HG02610 (cell line): ENCODE measurements at regions not wholly inside any gene's neighbourhood (a gene's known extent, or its start where the extent isn't known, plus 50 kb on each side); places are given as distances from the start of the nearest gene placed in this dataset.
"Not testable (repeated sequence)": the region's sequence is repeated elsewhere in the genome, so short reads cannot be mapped to it uniquely, and the experiment has no call there.

Experiments
- ATAC-seq: cut with Tn5 transposase; IDR thresholded peaks from one replicate; pipeline ENCODE4 v1.9.1; 2021; ENCODE audit warnings: mild to moderate bottlenecking, moderate library complexity; ENCODE audit not compliant: unreplicated experiment

DNA sequence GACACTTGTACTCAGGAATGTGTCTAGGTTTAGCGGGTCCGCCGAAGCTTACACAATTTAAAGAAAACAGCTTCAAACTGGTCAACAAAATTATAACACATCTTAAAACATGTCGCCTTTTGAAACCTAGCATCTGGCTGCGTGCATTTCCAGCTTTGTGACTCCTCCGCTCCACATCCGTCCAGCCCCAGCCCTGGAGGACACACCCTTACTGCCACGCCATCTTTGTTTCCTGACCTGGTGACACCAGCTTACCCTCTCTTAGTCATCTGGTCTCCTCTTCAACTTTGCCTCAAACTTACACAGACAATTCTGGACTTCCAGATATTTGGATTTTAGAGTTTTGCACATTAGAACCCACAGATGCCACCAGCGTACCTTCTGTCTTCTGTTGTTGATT is 198.7 kb upstream of the VSTM2A start:
- ATAC-seq, result no peak

DNA sequence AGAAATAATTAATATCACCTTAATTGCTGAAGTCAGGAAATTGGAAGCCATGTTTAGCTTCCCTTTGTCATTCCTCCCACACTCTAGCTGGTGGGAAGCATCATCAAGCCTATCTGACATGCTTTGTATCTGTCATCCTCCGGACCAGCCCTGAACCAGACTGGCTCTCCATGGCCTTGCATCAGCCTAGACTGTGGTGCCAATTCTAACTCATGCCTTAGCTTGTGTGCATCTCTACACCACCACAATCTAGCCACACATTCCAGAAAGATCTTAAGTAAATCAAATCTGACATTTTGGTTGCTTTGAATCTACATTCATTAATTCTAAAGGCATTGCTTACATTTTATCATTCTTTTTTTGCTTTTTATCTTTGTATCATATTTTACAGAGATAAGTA is 196.4 kb upstream of the VSTM2A start:
- no peak for ATAC-seq

DNA sequence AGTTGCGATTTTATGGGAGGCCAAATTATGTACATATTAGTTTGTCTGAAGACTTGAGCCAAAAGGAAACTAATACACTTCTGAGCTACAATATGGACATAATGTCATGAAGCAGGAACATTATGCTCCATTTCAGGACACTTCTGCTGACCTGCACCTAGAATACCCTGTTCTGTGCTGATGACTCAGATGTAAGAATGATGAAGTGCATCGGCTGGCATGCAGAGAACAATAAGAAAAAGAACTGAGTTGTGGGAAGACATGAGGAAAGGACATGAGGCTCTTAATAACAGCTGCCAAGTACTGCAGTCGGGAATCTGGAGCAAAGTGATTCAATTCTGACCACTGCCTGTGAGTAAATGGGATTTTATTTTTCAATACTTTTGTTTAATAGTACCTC is 192.9 kb upstream of the VSTM2A start:
- no peak for ATAC-seq

DNA sequence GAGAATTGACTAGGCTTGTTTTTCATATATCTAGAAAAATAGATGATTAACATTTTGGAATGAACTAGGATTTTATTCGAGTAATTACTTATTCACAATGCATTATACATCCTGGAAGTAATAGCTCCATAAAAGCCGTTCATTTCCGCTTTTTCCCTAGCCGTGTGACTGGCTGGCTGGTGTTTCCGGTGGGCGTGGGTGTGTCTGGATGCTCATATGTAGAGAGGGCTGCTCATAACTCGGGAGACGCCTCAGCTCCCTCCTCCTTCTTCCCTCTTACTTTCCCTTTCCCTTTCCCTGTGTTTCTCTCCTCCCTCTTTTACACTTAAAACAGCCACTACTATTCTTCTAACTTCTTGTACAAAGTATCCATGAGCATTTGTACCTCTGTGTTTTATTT is 187.7 kb upstream of the VSTM2A start:
- no peak for ATAC-seq

DNA sequence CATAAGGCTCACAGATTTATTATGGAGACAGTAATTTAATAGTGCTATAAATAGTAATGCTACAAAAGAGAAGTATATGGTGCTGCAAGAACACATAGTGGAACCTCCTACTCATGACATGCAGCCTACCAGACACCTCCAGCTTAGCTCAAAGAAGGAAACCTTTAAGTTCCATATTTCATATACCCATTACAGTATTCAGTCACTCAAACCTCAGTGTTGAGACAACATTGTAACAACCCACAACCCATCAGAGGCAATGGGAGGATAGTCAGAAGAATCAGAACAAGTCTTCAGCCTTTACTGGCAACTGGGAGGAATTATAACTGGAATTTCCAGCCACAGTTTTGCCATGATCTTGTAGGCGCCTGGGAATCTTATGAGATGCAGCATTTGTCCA is 186.3 kb upstream of the VSTM2A start:
- no peak for ATAC-seq

DNA sequence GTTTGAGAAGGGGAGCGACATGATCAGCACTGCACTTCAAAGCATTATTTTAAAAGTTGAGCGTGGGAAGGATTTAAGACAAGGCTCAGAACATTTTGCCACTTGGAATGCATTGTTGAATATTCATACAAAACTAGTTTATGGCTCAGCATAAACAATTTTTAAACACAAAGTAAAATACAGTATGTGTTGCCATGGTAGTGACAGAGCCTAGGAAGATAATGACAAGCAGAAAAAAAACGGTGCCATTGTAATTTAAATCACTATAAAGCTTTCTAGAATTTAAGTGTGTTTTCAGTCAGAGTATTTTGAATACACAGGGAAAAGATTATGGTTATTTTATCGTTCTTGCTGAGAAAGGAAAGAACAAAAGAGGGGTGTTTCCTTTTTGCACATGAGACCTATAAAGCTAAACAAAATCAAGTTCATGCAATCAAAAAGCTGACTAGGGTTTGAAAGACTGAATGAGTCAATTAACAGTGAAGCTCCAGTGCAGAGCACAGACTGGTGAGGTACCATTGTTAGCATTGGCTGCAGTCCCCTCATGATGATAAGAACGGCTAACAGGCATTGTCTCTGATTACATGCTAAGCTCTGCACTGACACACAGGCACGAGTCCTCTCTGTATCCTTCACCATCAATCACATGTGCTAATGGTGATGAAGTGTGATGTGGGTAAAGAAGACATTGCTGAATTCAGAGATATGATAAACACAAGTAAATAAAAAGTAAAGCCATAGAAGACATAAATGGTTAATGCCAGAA is 181.9 kb upstream of the VSTM2A start:
- no peak for ATAC-seq

DNA sequence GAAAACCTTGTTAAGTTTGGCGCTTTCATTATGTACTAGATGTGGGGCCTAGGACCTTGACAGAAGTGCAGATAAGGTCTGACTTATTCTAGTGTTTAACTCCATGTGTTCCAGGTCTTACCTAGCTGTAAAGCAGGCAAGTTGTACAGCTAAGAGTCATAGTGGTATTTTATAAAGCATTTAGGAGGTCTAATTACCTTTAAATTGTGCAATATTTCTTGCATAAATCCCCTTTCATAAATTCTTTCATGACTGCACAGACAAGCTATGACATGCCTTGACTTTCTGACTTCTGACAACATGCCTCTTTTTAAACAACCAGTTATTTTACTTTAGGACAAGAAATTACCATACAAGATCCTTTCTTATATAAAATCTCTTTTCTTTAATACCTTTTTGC is 151.6 kb upstream of the VSTM2A start:
- no peak for ATAC-seq

DNA sequence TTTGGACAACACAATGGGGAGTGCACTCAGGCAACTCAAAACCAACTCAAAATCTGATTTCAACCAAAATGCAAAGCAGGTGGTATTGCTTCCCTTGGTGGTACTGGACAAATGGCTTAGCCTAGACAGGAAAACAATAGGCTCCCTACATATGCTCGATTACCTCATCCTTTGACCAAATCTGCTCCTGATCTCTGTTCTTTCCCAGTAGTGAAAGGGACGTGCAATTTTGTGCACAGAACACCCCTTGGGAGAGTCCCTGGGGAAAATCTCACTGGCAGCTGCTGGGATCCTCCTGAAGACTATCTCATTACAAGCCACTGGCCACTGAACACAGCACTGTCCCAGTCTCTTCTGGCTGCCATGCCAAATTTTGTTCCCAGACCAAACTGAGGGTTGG is 149.2 kb upstream of the VSTM2A start:
- ATAC-seq, result no peak

DNA sequence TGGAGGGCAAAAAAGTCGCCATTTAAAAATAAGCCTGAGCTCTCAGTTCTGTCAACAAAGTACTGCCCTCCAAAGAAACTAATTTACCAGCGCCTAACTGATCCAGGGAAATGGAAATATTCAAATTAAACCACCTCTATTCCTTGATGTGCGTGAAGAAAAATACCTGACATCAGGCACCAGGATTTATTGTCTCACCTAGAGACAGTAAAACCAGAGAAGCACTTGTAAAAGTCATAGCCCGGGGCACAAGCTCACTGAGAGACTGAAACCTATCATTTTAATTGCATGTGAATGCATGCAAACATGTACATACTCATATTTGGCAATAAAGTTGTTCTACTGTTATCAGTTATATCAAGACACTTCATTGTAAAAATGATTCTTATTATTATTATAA is 147.3 kb upstream of the VSTM2A start:
- ATAC-seq, result no peak

DNA sequence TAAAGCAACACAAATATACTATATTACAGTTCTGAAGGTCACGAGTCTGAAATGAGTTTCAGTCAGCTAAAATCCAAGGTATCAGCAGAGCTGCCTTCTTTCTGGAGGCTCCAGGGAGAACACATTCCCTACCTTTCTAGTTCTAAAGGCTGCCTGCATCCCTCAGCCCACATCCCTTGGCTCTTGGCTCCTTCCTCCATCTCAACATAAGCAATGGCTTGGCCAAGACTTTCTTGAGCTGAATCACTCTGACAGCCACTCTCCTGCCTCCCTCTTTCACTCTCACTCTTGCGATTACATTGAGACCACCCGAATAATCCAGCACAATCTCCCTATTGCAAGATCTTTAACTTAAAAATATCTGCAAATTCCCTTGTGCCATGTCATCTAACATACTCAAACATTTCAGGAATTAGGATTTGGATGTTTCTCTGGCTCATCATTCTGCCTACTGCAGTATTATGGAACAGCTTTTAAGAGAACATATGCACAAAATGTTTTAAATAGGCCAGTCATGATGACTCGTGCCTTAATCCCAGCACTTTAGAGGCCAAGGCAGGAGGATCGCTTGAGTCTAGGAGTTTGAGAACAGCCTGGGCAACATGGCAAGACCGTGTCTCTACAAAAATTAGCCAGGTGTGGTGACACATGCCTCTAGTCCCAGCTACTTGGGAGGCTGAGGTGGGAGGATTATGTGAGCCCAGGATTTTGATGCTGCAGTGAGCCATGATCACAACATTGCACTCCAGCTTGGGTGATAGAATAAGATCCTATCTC is 144.2 kb upstream of the VSTM2A start:
- ATAC-seq, result no peak

DNA sequence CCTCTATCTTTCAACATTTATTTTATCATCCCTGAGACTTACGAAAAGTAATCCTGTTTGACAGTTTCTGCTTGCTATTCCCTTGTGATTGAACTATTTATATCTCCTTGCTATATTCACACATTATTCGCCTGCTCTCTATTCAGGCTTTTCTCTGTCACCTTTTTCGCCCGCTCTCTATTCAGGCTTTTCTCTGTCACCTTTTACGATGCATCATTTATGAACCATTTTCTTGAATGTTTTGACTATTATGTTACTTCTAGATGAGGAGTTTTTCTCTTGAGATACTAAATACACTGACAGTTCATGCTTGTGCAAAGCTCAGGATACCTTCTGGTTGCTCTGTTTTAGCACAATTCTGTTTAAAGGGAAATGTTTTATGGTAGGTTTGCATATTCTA is 143.3 kb upstream of the VSTM2A start:
- no peak for ATAC-seq

DNA sequence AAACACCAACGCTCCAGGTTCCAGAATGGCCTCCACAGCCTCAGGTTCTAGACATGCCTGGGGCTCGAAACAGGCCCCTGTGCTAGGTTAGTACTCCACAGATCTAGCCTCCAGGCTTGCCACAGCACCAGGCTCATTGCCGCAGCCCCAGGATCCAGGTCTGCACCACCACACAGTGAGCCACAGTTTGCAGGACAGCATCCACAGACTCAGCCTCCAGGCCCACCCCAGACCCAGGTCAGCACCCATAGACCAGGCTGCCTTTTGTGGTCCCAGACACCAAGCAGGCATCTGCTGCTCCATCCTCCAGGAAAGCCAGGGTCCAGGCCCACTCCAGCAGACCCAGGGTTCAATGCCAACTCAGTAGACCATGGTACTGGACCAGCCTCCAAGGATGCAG is 132.3 kb upstream of the VSTM2A start:
- ATAC-seq, result no peak

DNA sequence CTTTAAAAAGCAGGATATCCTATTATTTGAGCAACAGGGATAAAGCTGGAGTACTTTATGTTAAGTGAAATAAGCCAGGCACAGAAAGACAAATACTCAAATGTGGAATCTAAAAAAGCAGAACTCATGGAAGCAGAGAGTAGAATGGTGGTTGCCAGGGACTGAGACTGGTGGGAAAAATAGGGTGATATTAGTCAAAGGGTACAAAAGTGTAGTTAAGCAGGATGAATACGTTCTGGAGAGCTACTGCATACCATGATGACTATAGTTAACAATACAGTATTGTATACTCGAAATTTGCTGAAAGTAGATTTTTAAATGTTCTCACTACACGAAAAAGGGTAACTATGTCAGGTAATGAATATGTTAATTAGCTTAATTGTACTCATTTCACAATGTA is 125.5 kb upstream of the VSTM2A start:
- no peak for ATAC-seq

DNA sequence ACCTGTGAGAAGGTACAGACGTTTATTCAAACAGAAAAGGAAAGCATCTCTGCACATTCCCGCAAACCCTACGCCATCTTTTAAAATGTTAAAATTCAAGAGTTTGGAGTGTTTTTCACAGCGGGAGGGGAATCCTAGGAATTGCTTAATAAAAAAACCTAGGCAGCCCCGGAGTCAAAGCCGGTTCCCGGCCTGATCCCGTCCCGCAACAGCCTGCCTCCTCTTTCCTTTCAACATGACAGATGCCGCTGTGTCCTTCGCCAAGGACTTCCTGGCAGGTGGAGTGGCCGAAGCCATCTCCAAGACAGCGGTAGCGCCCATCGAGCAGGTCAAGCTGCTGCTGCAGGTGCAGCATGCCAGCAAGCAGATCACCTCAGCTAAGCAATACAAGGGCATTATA is 123.0 kb upstream of the VSTM2A start:
- no peak for ATAC-seq

DNA sequence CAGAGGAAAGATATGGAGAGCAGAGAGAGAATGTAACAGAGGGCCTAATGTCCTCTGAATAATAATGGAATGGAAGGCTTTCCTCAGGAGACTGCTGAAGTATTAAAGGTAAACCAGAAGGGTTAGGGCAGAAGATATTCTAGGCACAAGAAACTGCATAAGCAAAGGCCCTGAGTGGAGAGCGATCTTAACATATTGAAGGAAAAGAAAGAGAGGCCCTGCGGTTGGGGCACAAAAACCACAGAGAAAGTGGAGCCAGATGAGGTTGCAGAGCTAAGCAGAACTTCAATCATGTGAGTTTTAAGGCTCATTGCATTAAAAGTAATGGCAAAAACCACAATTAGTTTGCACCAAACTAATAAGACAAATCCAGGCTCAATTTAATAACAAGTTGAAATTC is 115.8 kb upstream of the VSTM2A start:
- no peak for ATAC-seq

DNA sequence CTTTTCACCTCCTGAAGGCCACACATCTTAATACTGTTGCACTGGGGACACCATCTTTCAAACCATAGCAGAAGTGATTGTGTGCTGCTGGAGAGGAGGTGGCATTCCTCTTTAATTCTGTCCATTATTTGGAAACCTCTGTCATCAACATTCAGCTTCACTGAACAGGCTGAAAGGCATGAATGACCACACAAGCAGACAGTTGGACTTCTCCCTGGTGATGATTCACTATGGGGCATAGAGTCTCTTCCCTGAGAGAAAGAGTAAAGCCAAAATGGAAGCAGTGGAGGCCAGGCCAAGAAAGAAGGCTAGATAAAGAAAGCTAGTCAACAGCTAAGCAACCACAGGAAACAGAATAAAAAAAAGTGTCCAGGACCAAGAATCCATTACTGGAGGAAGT is 113.1 kb upstream of the VSTM2A start:
- no peak for ATAC-seq

DNA sequence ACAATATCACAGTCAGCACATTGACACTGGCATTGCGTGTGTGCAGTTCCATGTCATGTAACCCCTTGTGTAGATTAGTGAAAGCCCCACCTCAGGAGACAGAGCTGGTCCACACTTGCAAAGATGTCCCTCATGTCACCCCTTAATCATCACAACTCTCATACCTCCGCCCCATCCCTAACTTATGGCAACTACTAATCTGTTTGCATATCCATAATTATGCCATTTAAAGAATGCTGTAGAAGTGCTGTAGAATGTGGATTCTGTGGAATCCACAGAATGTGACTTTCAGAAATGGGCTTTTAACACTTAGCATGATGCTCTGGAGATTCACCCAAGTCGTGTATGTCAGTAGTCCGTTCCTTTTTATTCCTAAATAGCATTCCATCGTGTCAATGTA is 102.8 kb upstream of the VSTM2A start:
- no peak for ATAC-seq

DNA sequence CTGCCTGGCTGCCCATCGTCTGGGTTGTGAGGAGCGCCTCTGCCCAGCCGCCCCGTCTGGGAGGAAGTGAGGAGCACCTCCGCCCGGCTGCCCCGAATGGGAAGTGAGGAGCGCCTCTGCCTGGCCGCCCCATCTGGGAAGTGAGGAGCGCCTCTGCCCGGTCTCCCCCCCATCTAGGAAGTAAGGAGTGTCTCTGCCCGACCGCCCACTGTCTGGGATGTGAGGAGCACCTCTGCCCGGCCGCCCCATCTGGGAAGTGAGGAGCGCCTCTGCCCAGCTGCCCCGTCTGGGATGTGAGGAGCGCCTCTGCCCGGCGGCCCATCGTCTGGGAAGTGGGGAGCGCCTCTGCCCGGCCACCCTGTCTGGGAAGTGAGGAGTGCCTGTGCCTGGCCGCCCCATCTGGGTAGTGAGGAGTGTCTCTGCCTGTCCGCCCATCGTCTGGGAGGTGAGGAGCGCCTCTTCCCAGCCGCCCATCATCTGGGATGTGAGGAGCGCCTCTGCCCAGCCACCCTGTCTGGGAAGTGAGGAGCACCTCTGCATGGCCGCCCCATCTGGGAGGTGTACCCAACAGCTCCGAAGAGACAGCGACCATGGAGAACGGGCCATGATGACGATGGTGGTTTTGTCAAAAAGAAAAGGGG is 98.0 kb upstream of the VSTM2A start:
- not testable (repeated sequence) for ATAC-seq

DNA sequence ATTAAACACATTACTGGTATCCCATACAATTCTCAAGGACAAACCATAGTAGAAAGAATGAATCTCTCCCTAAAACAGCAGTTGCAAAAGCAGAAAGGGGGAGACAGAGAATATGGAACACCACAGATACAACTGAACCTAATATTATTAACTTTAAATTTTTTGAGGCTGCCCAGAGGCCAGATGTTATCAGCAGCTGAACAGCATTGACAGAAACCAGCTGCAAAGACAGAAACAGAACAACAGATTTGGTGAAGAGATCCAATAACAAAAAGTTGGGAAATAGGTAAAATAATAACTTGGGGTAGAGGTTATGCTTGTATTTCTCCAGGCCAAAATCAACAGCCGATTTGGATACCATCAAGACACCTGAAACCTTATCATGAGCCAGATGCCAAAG is 89.0 kb upstream of the VSTM2A start:
- not testable (repeated sequence) for ATAC-seq

DNA sequence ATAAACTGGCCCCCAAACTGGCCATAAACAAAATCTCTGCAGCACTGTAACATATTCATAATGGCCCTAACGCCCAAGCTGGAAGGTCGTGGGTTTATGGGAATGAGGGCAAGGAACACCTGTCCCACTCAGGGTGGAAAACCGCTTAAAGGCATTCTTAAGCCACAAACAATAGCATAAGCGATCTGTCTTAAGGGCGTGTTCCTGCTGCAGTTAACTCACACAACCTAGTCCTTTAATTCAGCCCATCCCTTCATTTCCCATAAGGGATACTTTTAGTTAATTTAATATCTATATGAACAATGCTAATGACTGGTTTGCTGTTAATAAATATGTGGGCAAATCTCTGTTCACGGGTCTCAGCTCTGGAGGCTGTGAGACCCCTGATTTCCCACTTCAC is 87.5 kb upstream of the VSTM2A start:
- ATAC-seq, result not testable (repeated sequence)

DNA sequence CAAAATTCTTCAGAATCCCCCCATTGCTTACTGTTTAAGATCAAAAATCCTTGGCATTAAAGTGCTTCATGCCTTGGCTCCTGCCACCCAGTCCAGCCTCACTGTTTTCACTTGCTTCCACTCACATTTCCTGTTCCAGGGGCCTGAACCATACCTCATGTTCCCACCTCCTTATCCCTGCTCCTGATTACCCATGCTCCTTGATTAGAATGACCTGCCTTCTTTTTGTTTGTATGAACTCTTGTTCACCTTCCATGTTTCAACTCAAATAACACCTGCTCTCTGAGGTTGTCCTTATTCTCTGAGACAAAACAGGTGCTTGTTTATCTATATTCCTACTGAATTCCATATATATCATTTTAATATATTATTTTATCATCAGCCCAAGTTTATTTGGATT is 77.1 kb upstream of the VSTM2A start:
- ATAC-seq, result no peak

DNA sequence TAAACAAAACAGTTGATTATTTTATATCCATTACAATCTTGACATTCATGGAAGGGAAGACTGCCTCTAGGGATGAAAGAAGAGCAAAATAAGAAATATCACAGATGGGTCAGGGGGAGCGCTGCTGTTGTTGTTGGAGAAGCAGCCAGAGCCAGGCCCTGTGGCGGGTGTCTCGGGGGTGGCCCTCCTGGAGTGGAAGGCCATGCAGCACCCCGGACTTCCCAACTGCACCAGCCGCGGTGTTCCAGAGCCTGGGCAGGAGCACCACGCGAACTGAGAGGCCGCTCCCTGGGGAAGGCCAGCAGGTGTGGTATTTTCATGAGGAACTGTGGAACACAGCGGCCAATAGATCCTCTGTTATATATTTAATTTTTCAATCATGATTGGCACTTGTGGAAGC is 72.4 kb upstream of the VSTM2A start:
- no peak for ATAC-seq
